ENCODE measurements at regions not wholly inside any gene's neighbourhood (a gene's known extent, or its start where the extent isn't known, plus 50 kb on each side); places are given as distances from the start of the nearest gene placed in this dataset.
"Not testable (repeated sequence)": the region's sequence is repeated elsewhere in the genome, so short reads cannot be mapped to it uniquely, and the experiment has no call there.

GRCh38 chr10:57692255-57692980 is 575.3 kb downstream of the IPMK start:
- DNase-seq (ENCODE audit: low spot score) = no peak

- no peak for DNase-seq (ENCODE audit: low spot score)
These were observed 577.9 kb downstream of the IPMK start for GRCh38 chr10:57689596-57690297.

GRCh38 chr10:57679916-57680315 is 587.8 kb downstream of the IPMK start:
- no peak for DNase-seq (ENCODE audit: low spot score)

- DNase-seq (ENCODE audit: low spot score) = no peak
These were observed 592.6 kb downstream of the IPMK start for GRCh38 chr10:57675125-57675524.

GRCh38 chr10:57673446-57673960 is 594.2 kb downstream of the IPMK start:
- no peak for DNase-seq (ENCODE audit: low spot score)

GRCh38 chr10:57664815-57665214 is 602.9 kb downstream of the IPMK start:
- DNase-seq (ENCODE audit: low spot score) = no peak

- no peak for DNase-seq (ENCODE audit: low spot score)
These were observed 604.3 kb downstream of the IPMK start for GRCh38 chr10:57663401-57663800.

- no peak for DNase-seq (ENCODE audit: low spot score)
These were observed 606.5 kb downstream of the IPMK start for GRCh38 chr10:57661206-57661605.

GRCh38 chr10:57657164-57657765 is 610.4 kb downstream of the IPMK start:
- peak; percentile 41 for DNase-seq (ENCODE audit: low spot score)

GRCh38 chr10:57654856-57655255 is 612.8 kb downstream of the IPMK start:
- DNase-seq (ENCODE audit: low spot score) = no peak

- DNase-seq (ENCODE audit: low spot score) = not testable (repeated sequence)
These were observed 622.6 kb downstream of the IPMK start for GRCh38 chr10:57645108-57645507.

- DNase-seq (ENCODE audit: low spot score) = no peak
These were observed 629.3 kb downstream of the IPMK start for GRCh38 chr10:57638411-57638810.

- no peak for DNase-seq (ENCODE audit: low spot score)
These were observed 639.0 kb downstream of the IPMK start for GRCh38 chr10:57628592-57629284.

GRCh38 chr10:57627642-57628178 is 640.0 kb downstream of the IPMK start:
- no peak for DNase-seq (ENCODE audit: low spot score)

- no peak for DNase-seq (ENCODE audit: low spot score)
These were observed 642.7 kb downstream of the IPMK start for GRCh38 chr10:57624856-57625592.

- no peak for DNase-seq (ENCODE audit: low spot score)
These were observed 643.6 kb downstream of the IPMK start for GRCh38 chr10:57624066-57624465.

- DNase-seq (ENCODE audit: low spot score) = no peak
These were observed 646.2 kb downstream of the IPMK start for GRCh38 chr10:57621466-57621865.

GRCh38 chr10:57605948-57606485 is 661.7 kb downstream of the IPMK start:
- DNase-seq (ENCODE audit: low spot score) = no peak

GRCh38 chr10:57599440-57599839 is 668.3 kb downstream of the IPMK start:
- DNase-seq (ENCODE audit: low spot score) = no peak

GRCh38 chr10:57593983-57594573 is 673.6 kb downstream of the IPMK start:
- DNase-seq (ENCODE audit: low spot score) = no peak

All from ureter (tissue), 1 donor.